Activated CD4-positive, alpha-beta memory T cell treated with anti-CD3 and anti-CD28 coated beads for 36 hours (primary cell): ENCODE measurements at regions not wholly inside any gene's neighbourhood (a gene's known extent, or its start where the extent isn't known, plus 50 kb on each side); places are given as distances from the start of the nearest gene placed in this dataset.

ENCODE experiments used
- CTCF ChIA-PET: fragments of 350-600 bp; sonication (Branson Sonifier 250); formaldehyde crosslinking; loops from one replicate; lab custom pipeline; 2021; ENCODE audit warnings: antibody characterized with exemption, inconsistent platforms; lab: Charles Lee
- POLR2A ChIA-PET: fragments of 350-600 bp; sonication (Branson Sonifier 250); formaldehyde crosslinking; loops from one replicate; lab custom pipeline; 2021; ENCODE audit warnings: antibody characterized with exemption; lab: Charles Lee
- DNase-seq: peaks from one replicate; pipeline ENCODE4 v3.0.0-alpha.2; 2020
- H3K27ac Mint-ChIP-seq: one replicate; pipeline ENCODE4 v1.8.0; 2021; ENCODE audit warnings: mixed read lengths
- H3K27me3 Mint-ChIP-seq: one replicate; pipeline ENCODE4 v1.8.0; 2021; ENCODE audit warnings: mixed read lengths
- H3K36me3 Mint-ChIP-seq: one replicate; pipeline ENCODE4 v1.8.0; 2021; ENCODE audit warnings: mixed read lengths
- H3K4me1 Mint-ChIP-seq: one replicate; pipeline ENCODE4 v1.8.0; 2021; ENCODE audit warnings: low read depth, mixed read lengths
- H3K4me3 Mint-ChIP-seq: one replicate; pipeline ENCODE4 v1.8.0; 2021; ENCODE audit warnings: mild to moderate bottlenecking, mixed read lengths
- H3K9me3 Mint-ChIP-seq: one replicate; pipeline ENCODE4 v1.8.0; 2021; ENCODE audit warnings: mixed read lengths
- intact Hi-C: fragments of 100-400 bp; cut with micrococcal nuclease; formaldehyde crosslinking; loops from one replicate; pipeline ENCODE4 v1.15.1; 2023

DNA sequence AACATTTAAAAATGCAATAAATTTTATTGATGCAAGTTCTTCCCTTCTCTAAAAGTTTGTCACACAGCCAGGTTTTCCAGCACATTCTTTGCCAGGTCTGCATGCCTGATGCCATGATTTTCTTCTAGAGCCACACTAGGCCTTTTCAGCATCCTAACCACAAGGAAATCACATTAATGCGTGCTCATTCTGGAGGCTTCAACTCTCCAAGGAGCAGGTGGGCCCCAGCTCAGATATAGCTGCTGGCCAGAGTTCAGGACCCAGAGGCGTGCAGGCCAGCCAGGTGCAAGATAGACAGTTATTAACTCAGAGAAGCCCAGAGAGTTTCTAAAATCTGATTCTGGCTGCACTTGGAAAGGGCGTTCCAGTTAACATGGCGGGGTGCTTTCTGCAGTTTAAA is 124.5 kb upstream of the MAF start:
- Mint-ChIP-seq H3K27me3 (no peaks in the 10 kb centered on the region), H3K9me3 (peaks cover 9% of the 10 kb centered on the region), H3K4me1 (peaks cover 4% of the 10 kb centered on the region), H3K4me3 (no peak overlapping the region), H3K27ac (no peak overlapping the region), H3K36me3 (no peaks in the 10 kb centered on the region)
- no peak for DNase-seq
- CTCF ChIA-PET = no interaction called here
- intact Hi-C loops = no loop called here
- POLR2A ChIA-PET = no interaction called here

DNA sequence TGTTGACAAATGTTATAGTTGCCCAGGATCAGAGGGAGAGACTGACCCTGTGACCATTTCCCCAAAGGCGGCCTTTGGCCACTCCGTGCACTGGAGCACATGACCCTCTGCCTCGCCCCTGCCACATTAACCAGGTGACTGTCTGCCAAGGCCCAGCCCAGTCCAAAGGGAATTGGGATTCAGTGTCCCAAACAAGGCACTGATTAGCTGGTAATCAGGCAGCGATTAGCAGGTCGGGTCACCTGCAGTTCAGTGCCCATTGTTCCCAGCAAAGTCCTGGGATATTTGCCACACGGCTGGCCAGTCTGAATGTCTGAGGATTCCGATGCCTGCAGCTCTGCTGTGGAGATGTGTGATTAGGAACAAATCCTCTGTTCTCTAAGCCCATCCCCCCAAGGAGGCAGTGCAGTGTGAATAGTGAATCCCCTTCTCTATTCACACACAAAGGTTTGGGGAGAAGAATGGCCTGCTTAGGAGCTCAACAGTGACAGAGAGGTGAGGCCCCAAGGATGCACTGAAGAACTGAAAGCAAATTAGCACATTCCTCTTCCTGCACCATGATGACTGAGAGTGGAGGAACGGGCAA is 123.1 kb upstream of the MAF start:
- Mint-ChIP-seq H3K36me3 (no peaks in the 10 kb centered on the region), H3K27me3 (peaks cover 2% of the 10 kb centered on the region), H3K4me3 (no peak overlapping the region), H3K27ac (no peak overlapping the region), H3K4me1 (peaks cover 4% of the 10 kb centered on the region), H3K9me3 (peaks cover 9% of the 10 kb centered on the region)
- intact Hi-C loops = no loop called here
- no peak for DNase-seq
- ChIA-PET CTCF (no interaction called here), POLR2A (no interaction called here)

- POLR2A ChIA-PET = no interaction called here
- Mint-ChIP-seq H3K27ac (no peak overlapping the region), H3K36me3 (no peaks in the 10 kb centered on the region), H3K9me3 (peaks cover 2% of the 10 kb centered on the region), H3K27me3 (peaks cover 4% of the 10 kb centered on the region), H3K4me3 (no peak overlapping the region), H3K4me1 (peaks cover 10% of the 10 kb centered on the region)
- intact Hi-C loops = no loop called here
- DNase-seq = no peak
- CTCF ChIA-PET = interaction anchor here (0.9 kb wide), 1 partner anchor 805 kb away, joined by 3 read pairs; no protein-coding TSS in a partner anchor
These were observed 120.7 kb upstream of the MAF start for GRCh38 chr16:79721270-79721669.

- Mint-ChIP-seq H3K27ac (no peak overlapping the region), H3K27me3 (peaks cover 5% of the 10 kb centered on the region), H3K36me3 (peaks cover 3% of the 10 kb centered on the region), H3K4me1 (peaks cover 25% of the 10 kb centered on the region), H3K9me3 (peaks cover 2% of the 10 kb centered on the region), H3K4me3 (no peak overlapping the region)
- POLR2A ChIA-PET = no interaction called here
- no peak for DNase-seq
- intact Hi-C loops = no loop called here
- CTCF ChIA-PET = no interaction called here
These were observed 117.0 kb upstream of the MAF start for GRCh38 chr16:79717333-79718137.

DNA sequence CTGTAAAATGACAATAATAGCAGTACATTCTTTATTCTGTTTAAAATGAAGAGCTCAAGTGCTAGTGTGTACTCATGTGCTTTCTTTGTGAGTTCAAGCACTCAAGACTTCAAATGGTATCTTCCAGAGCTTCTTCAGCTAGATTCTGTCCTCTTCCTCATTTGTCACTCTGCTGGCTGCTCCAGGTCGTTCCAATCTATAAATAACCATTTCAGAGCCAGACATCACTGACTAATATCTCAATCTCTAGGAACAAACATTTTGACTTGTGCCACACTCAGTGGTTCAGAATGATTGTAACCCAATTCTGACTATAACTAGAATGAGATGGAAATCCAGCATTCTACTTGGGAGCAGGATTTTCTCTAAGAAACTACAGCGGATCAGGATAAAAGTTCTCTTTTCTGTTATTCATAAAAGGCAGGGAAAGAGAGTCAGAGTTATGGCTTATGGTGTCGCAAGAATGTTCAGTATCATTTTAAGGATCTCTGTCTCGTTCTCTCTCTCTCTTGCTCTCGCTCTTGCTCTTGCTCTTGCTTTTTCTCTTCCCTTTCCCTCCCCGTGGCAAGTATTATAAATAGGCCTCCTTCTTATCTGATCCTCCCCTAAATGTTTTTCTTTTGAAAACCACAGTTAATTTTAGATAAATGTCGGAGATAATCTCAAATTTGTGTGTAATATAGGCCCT is 116.3 kb upstream of the MAF start:
- Mint-ChIP-seq H3K36me3 (peaks cover 3% of the 10 kb centered on the region), H3K9me3 (no peaks in the 10 kb centered on the region), H3K27ac (peak overlapping the region; percentile 15), H3K4me3 (no peak overlapping the region), H3K27me3 (peaks cover 5% of the 10 kb centered on the region), H3K4me1 (peaks cover 25% of the 10 kb centered on the region)
- CTCF ChIA-PET = interaction anchor here (0.6 kb wide), 2 partner anchors 28 to 481 kb away, joined by 3 to 4 read pairs; no protein-coding TSS in a partner anchor
- DNase-seq = no peak
- intact Hi-C loops = no loop called here
- POLR2A ChIA-PET = interaction anchor here (0.9 kb wide), 1 partner anchor 118 kb away, joined by 4 read pairs; no protein-coding TSS in a partner anchor

GRCh38 chr16:79715061-79715460 is 114.5 kb upstream of the MAF start:
- CTCF ChIA-PET = no interaction called here
- intact Hi-C loops = loop anchor here (2.0 kb wide), 1 partner anchor 40 kb away; no protein-coding TSS in a partner anchor
- POLR2A ChIA-PET = interaction anchor here (2.0 kb wide), 1 partner anchor 113 kb away, joined by 5 read pairs; no protein-coding TSS in a partner anchor
- no peaks in the 10 kb centered on the region for H3K9me3 Mint-ChIP-seq
- H3K4me1 Mint-ChIP-seq = peaks cover 25% of the 10 kb centered on the region
- no peak overlapping the region for H3K4me3 Mint-ChIP-seq
- H3K27ac Mint-ChIP-seq = no peak overlapping the region
- peaks cover 3% of the 10 kb centered on the region for H3K36me3 Mint-ChIP-seq
- DNase-seq = no peak
- peaks cover 5% of the 10 kb centered on the region for H3K27me3 Mint-ChIP-seq

DNA sequence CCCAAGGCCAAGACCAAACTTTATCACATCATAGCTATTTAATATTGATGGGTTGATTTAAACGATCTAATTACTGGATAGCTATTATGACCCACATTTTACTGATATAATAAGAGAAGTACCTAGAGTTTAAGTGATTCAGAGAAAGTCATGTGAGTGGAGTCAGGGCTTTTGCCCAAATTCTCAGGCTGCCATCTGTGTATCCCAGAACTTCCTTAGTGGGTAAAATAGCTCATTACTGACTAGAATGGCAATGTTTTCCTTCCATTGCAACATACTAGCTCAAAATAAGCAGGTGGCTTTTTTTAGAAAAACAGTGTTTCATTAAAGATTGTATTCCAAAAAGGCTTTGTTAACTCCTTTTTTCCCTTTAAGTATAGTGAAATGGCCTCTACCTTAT is 113.9 kb upstream of the MAF start:
- H3K4me3 Mint-ChIP-seq = peak overlapping the region; percentile 54
- peaks cover 3% of the 10 kb centered on the region for H3K36me3 Mint-ChIP-seq
- CTCF ChIA-PET = interaction anchor here (0.5 to 1.2 kb wide), 2 partner anchors 43 to 112 kb away, joined by 4 to 7 read pairs; no protein-coding TSS in a partner anchor
- H3K27ac Mint-ChIP-seq = no peak overlapping the region
- H3K27me3 Mint-ChIP-seq = peaks cover 5% of the 10 kb centered on the region
- peaks cover 25% of the 10 kb centered on the region for H3K4me1 Mint-ChIP-seq
- intact Hi-C loops = loop anchor here (2.0 to 5.0 kb wide), 2 partner anchors 40 to 112 kb away; partner anchors contain the start of gene MAF
- no peaks in the 10 kb centered on the region for H3K9me3 Mint-ChIP-seq
- POLR2A ChIA-PET = interaction anchor here (1.4 to 2.0 kb wide), 2 partner anchors 112 to 114 kb away, joined by 4 to 5 read pairs; partner anchors contain the start of gene MAF
- no peak for DNase-seq

- CTCF ChIA-PET = interaction anchor here (0.5 to 1.2 kb wide), 4 partner anchors 10 to 132 kb away, joined by 3 to 7 read pairs (median 4); no protein-coding TSS in a partner anchor
- peak; percentile 43 for DNase-seq
- peak overlapping the region; percentile 54 for H3K4me3 Mint-ChIP-seq
- no peaks in the 10 kb centered on the region for H3K9me3 Mint-ChIP-seq
- peaks cover 3% of the 10 kb centered on the region for H3K36me3 Mint-ChIP-seq
- H3K4me1 Mint-ChIP-seq = peaks cover 25% of the 10 kb centered on the region
- POLR2A ChIA-PET = interaction anchor here (0.7 to 2.0 kb wide), 3 partner anchors 112 to 371 kb away, joined by 3 to 5 read pairs (median 4); partner anchors contain the start of gene MAF
- intact Hi-C loops = loop anchor here (1.0 to 5.0 kb wide), 3 partner anchors 41 to 130 kb away; partner anchors contain the start of gene MAF
- peaks cover 4% of the 10 kb centered on the region for H3K27me3 Mint-ChIP-seq
- H3K27ac Mint-ChIP-seq = peak overlapping the region; percentile 61
These were observed 113.2 kb upstream of the MAF start for GRCh38 chr16:79713609-79714309.

- CTCF ChIA-PET = no interaction called here
- Mint-ChIP-seq H3K4me1 (peaks cover 24% of the 10 kb centered on the region), H3K27ac (no peak overlapping the region), H3K36me3 (peaks cover 3% of the 10 kb centered on the region), H3K4me3 (no peak overlapping the region), H3K27me3 (peaks cover 2% of the 10 kb centered on the region), H3K9me3 (no peaks in the 10 kb centered on the region)
- POLR2A ChIA-PET = no interaction called here
- intact Hi-C loops = loop anchor here (5.0 kb wide), 1 partner anchor 110 kb away; the partner anchor contains the start of gene MAF
- DNase-seq = no peak
These were observed 111.7 kb upstream of the MAF start for GRCh38 chr16:79712276-79712675.

- H3K27me3 Mint-ChIP-seq = peaks cover 1% of the 10 kb centered on the region
- CTCF ChIA-PET = interaction anchor here (0.6 kb wide), 1 partner anchor 373 kb away, joined by 3 read pairs; no protein-coding TSS in a partner anchor
- no peaks in the 10 kb centered on the region for H3K9me3 Mint-ChIP-seq
- POLR2A ChIA-PET = no interaction called here
- no peak overlapping the region for H3K27ac Mint-ChIP-seq
- H3K36me3 Mint-ChIP-seq = no peaks in the 10 kb centered on the region
- no peaks in the 10 kb centered on the region for H3K4me1 Mint-ChIP-seq
- intact Hi-C loops = no loop called here
- no peak overlapping the region for H3K4me3 Mint-ChIP-seq
- no peak for DNase-seq
These were observed 107.3 kb upstream of the MAF start for GRCh38 chr16:79707876-79708275.

DNA sequence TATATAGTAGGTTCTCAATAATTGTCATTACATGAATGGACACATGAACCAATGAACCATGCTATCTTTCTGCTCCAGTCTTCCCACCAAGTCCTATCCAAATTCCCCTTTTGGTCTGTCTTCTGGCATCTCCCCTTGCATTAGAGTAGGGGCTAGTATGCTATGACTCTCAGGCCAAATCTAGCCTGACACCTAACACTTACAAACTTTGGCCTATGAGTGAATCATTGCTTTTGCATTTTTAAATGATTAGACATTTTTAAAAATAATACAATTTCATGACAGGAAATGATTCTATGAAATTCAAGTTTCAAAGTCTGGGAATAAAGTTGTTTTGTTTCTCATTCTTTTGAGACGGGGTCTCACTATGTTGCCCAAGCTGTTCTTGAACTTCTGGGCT is 102.5 kb upstream of the MAF start:
- H3K27ac Mint-ChIP-seq = no peak overlapping the region
- H3K4me1 Mint-ChIP-seq = no peaks in the 10 kb centered on the region
- H3K4me3 Mint-ChIP-seq = no peak overlapping the region
- no peaks in the 10 kb centered on the region for H3K36me3 Mint-ChIP-seq
- DNase-seq = no peak
- intact Hi-C loops = no loop called here
- POLR2A ChIA-PET = no interaction called here
- H3K9me3 Mint-ChIP-seq = no peaks in the 10 kb centered on the region
- peaks cover 3% of the 10 kb centered on the region for H3K27me3 Mint-ChIP-seq
- CTCF ChIA-PET = interaction anchor here (1.7 kb wide), 1 partner anchor 10 kb away, joined by 4 read pairs; no protein-coding TSS in a partner anchor
